GM23248 (cell line): ENCODE measurements at regions not wholly inside any gene's neighbourhood (a gene's known extent, or its start where the extent isn't known, plus 50 kb on each side); places are given as distances from the start of the nearest gene placed in this dataset.

Experiments used
- DNase-seq: peaks from one replicate; pipeline ENCODE4 v3.0.0-alpha.2; 2015
- H2AFZ ChIP-seq: fragments of 200-600 bp; sonication (generic); 2 replicates; pipeline ENCODE4 v1.6.1; 2016; ENCODE audit warnings: antibody characterized with exemption
- H3F3A ChIP-seq: fragments of 200-600 bp; sonication (generic); 2 replicates; pipeline ENCODE4 v1.6.1; 2016; ENCODE audit warnings: mild to moderate bottlenecking, antibody characterized with exemption, mixed run types; ENCODE audit not compliant: insufficient read depth
- H3K27ac ChIP-seq: fragments of 200-600 bp; sonication (generic); 2 replicates; pipeline ENCODE4 v1.5.1; 2016; ENCODE audit warnings: mild to moderate bottlenecking
- H3K27me3 ChIP-seq: fragments of 200-600 bp; sonication (generic); replicated peaks from 2 replicates; pipeline ENCODE4 v1.6.1; 2016; ENCODE audit warnings: mild to moderate bottlenecking; ENCODE audit not compliant: insufficient read depth
- H3K36me3 ChIP-seq: fragments of 200-600 bp; sonication (generic); 2 replicates; pipeline ENCODE4 v1.6.1; 2016; ENCODE audit warnings: low read depth, mild to moderate bottlenecking
- H3K4me1 ChIP-seq: fragments of 200-600 bp; sonication (generic); 2 replicates; pipeline ENCODE4 v1.6.1; 2016; ENCODE audit warnings: mild to moderate bottlenecking; ENCODE audit not compliant: insufficient read depth
- H3K4me2 ChIP-seq: fragments of 200-600 bp; sonication (generic); one replicate; pipeline ENCODE4 v1.6.1; 2016; ENCODE audit warnings: mild to moderate bottlenecking; ENCODE audit not compliant: unreplicated experiment
- H3K4me3 ChIP-seq: fragments of 200-600 bp; sonication (generic); 2 replicates; pipeline ENCODE4 v1.5.1; 2016; ENCODE audit warnings: mild to moderate bottlenecking
- H3K79me2 ChIP-seq: fragments of 200-600 bp; sonication (generic); 2 replicates; pipeline ENCODE4 v1.6.1; 2016; ENCODE audit warnings: mild to moderate bottlenecking; ENCODE audit not compliant: insufficient read depth
- H3K9ac ChIP-seq: fragments of 200-600 bp; sonication (generic); 2 replicates; pipeline ENCODE4 v1.6.1; 2016; ENCODE audit warnings: mild to moderate bottlenecking
- H3K9me2 ChIP-seq: fragments of 200-600 bp; sonication (generic); 2 replicates; pipeline ENCODE4 v1.6.1; 2016; ENCODE audit warnings: mixed run types, mild to moderate bottlenecking, moderate library complexity; ENCODE audit not compliant: insufficient read depth
- H3K9me3 ChIP-seq: fragments of 200-600 bp; sonication (generic); one replicate; pipeline ENCODE4 v1.6.1; 2017; ENCODE audit warnings: low read depth
- H4K20me1 ChIP-seq: fragments of 200-600 bp; sonication (generic); 2 replicates; pipeline ENCODE4 v1.6.0; 2016; ENCODE audit not compliant: insufficient read depth
- EZH2 ChIP-seq: fragments of 200-600 bp; sonication (generic); IDR thresholded peaks from 2 replicates; pipeline ENCODE4 v1.6.1; 2018; ENCODE audit warnings: antibody characterized with exemption, mild to moderate bottlenecking; ENCODE audit not compliant: insufficient read depth, poor library complexity, severe bottlenecking
- EZH2phosphoT487 ChIP-seq: fragments of 200-600 bp; sonication (generic); IDR thresholded peaks from 2 replicates; pipeline ENCODE4 v1.6.1; 2018; ENCODE audit warnings: antibody characterized with exemption, moderate library complexity, mild to moderate bottlenecking, low read depth; ENCODE audit not compliant: insufficient read depth
- WGBS, 2 experiments: methylation state at CpG; one replicate each; pipeline ENCODE4 v1.1.6; 2015 to 2017; ENCODE audit warnings: low lambda C conversion rate in 2 of 2, low coverage in 1 of 2; ENCODE audit errors: missing lambda C conversion rate in 2 of 2; 5-methylcytosine and 5-hydroxymethylcytosine counted together
- in situ Hi-C: fragments of 300-500 bp; cut with MboI; formaldehyde crosslinking; loops from 2 replicates; pipeline ENCODE4 v1.15.0; 2020

GRCh38 chr6:115690854-115691253 is 369.8 kb downstream of the FRK start:
- Histone ChIP-seq H3K9ac (no peak overlapping the region), H3K79me2 (no peaks in the 10 kb centered on the region), H3K36me3 (no peaks in the 10 kb centered on the region), H3K9me3 (no peaks in the 10 kb centered on the region), H3K9me2 (no peaks in the 10 kb centered on the region), H3K4me3 (no peak overlapping the region), H3K27ac (no peak overlapping the region), H3K27me3 (no peaks in the 10 kb centered on the region), H3K4me1 (no peaks in the 10 kb centered on the region), H2AFZ (no peak overlapping the region), H3K4me2 (no peak overlapping the region), H3F3A (no peaks in the 10 kb centered on the region), H4K20me1 (no peaks in the 10 kb centered on the region)
- in situ Hi-C loops, result no loop called here
- 17 to 20% methylated on average over 3 of the region's 3 CpGs for WGBS, 2 experiments
- TF ChIP-seq EZH2, result no peak
- TF ChIP-seq EZH2phosphoT487, result no peak
- no peak for DNase-seq

GRCh38 chr6:115681978-115682775 is 378.5 kb downstream of the FRK start:
- no peaks in the 10 kb centered on the region for H4K20me1 ChIP-seq
- in situ Hi-C loops, result no loop called here
- H3K4me3 ChIP-seq, result no peak overlapping the region
- no peaks in the 10 kb centered on the region for H3K36me3 ChIP-seq
- H3K4me1 ChIP-seq, result no peaks in the 10 kb centered on the region
- TF ChIP-seq EZH2 (no peak), EZH2phosphoT487 (no peak)
- 38 to 44% methylated on average over 5 of the region's 5 CpGs for WGBS, 2 experiments
- H3K9ac ChIP-seq, result no peak overlapping the region
- no peaks in the 10 kb centered on the region for H3K27me3 ChIP-seq
- H3K9me3 ChIP-seq, result no peaks in the 10 kb centered on the region
- H2AFZ ChIP-seq, result no peak overlapping the region
- no peaks in the 10 kb centered on the region for H3F3A ChIP-seq
- no peaks in the 10 kb centered on the region for H3K79me2 ChIP-seq
- no peak for DNase-seq
- no peak overlapping the region for H3K27ac ChIP-seq
- no peak overlapping the region for H3K4me2 ChIP-seq
- no peaks in the 10 kb centered on the region for H3K9me2 ChIP-seq

DNA sequence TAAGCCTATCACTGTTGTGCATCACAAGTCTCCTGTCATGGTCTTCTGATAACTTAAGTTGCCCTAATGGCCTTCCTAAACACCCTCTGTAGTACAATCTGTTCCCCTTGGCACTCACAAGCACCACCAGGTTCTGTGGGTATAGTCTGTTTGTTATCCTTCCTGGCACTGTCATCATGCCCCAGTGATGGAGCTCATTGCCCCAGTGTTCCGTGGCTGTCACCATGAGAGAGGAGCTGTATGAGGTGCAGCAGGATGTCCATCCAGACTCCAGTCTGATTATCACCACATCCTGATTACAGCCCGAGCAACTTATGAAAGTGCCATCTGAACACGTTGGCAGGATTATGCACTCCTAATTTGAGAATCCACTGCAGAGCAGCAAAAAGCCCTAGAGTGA is 380.1 kb downstream of the FRK start:
- Histone ChIP-seq H3K27ac (no peak overlapping the region), H3K9ac (no peak overlapping the region), H3K79me2 (no peaks in the 10 kb centered on the region), H3K9me2 (no peaks in the 10 kb centered on the region), H3K4me3 (no peak overlapping the region), H3K4me2 (no peak overlapping the region), H3K4me1 (no peaks in the 10 kb centered on the region), H3K9me3 (no peaks in the 10 kb centered on the region), H3F3A (no peaks in the 10 kb centered on the region), H2AFZ (no peak overlapping the region), H4K20me1 (no peaks in the 10 kb centered on the region), H3K27me3 (no peaks in the 10 kb centered on the region), H3K36me3 (no peaks in the 10 kb centered on the region)
- no peak for DNase-seq
- 22 to 27% methylated on average over 3 of the region's 3 CpGs for WGBS, 2 experiments
- in situ Hi-C loops, result no loop called here
- TF ChIP-seq EZH2 (no peak), EZH2phosphoT487 (no peak)

DNA sequence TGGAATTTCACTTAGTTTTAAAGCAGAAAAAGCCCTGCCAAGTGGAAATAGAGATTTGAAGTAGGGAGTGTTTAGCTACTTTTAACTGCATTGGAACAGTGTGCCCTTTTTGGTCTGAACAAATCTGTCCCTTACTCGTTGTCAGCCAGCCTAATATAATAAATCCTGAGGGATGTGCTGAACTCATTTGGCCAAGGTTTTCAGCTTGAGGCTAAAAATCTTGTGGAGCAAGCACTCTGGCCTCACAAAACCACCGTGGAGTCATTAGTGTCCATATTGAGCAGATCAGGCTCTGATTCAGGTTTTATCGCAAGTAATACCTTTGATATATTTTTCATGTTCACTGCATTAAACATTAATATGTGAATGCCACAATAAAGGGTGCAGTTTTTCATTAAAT is 383.5 kb downstream of the FRK start:
- WGBS, 2 experiments, result 27% methylated on average over 3 of the region's 3 CpGs

More for the DNA sequence above, 383.5 kb downstream of the FRK start:
- in situ Hi-C loops, result no loop called here
- Histone ChIP-seq H3K27me3 (no peaks in the 10 kb centered on the region), H2AFZ (no peak overlapping the region), H3K36me3 (no peaks in the 10 kb centered on the region), H3K27ac (no peak overlapping the region), H3K4me2 (no peak overlapping the region), H3K79me2 (no peaks in the 10 kb centered on the region), H3K4me1 (no peaks in the 10 kb centered on the region), H3K9me2 (no peaks in the 10 kb centered on the region), H3K9me3 (no peaks in the 10 kb centered on the region), H3K9ac (no peak overlapping the region), H3K4me3 (no peak overlapping the region), H4K20me1 (no peaks in the 10 kb centered on the region), H3F3A (no peaks in the 10 kb centered on the region)
- no peak for DNase-seq
- TF ChIP-seq EZH2 (no peak), EZH2phosphoT487 (no peak)
